HUDEP-2 (cell line): ENCODE measurements at regions not wholly inside any gene's neighbourhood (a gene's known extent, or its start where the extent isn't known, plus 50 kb on each side); places are given as distances from the start of the nearest gene placed in this dataset.
"Not testable (repeated sequence)": the region's sequence is repeated elsewhere in the genome, so short reads cannot be mapped to it uniquely, and the experiment has no call there.

ENCODE experiments used
- DNase-seq, 76 experiments: peaks; one replicate each; lab custom pipeline; 2025; ENCODE audit not compliant: unreplicated experiment in 76 of 76; lab: John Stamatoyannopoulos, UW

DNA sequence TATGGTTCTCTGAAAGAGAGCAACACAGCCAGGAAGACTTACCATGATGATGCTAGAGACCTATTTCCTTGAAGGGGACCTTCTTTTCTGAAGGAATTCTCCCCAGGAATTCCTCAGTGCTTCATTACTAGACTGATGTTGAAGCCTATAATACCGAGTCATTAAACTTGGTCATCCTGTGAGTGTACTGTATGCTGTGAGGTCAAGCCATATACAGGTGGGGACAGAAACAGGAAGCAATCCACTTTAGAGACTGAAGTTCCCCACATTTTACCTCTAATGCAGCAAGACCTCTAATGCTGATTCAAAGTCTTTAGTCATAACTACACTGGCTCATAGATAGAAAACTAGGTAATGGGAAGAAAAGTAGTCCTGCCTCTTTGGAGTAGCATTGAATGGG lies 77.1 kb upstream of the RASEF start:
- DNase-seq: no peak

DNA sequence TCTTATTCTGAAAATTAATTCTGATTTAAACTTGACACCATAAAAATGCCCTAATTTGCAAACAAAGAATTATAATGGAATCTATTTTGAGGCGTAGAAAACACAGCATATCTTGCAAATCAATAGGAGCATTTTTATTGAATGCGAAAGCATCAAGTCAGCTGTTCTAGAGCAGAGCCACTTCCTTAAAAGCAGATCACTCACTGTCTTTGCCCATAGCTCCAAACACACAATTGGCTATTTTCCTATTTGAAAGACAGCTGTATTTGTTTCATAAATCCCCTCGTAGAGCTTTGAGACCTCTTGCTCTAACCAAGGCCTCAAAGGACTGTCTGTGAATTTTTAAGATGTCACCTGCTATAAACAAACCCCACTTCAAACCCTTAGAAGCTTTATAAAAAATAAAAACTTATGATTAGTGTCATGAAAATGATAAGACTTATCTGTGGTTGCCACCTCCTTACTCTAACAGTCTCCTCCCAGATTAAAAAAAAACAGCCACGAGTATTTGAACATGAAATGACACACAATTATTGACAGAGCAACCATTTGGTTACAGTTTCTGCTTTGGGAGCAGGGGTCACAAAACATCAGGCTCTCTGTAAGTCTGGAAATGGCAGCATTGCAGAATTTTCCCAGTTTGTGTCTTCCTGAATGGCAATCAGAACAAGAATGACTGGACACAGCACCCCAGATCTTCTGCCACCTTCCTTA lies 75.6 kb upstream of the RASEF start:
- peak in 5 of 76 experiments; percentile 2 to 33 (median 15) for DNase-seq

- DNase-seq: no peak
Measured at GRCh38 chr9:83133316-83133715, 70.4 kb upstream of the RASEF start.

DNA sequence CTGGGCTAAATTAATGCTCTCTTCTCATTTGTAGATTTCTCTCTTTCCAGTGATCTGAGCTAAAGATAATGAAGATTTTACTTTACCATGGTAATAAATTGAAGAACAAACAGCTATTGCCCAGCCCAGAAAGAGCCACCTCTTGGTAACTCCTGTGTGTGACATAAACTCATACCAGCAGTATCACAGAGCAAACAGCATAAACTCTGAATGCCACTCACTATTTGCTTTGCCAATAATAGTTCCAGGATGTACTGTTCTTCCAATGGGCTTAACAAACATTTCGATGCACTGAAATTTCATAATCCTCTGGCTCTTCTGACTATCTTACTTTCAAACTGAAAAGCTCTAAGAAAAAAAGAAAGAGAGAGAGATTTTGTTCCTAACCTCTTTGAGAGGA lies 69.8 kb upstream of the RASEF start:
- no peak for DNase-seq

GRCh38 chr9:83130541-83130940 lies 67.6 kb upstream of the RASEF start:
- DNase-seq: no peak

GRCh38 chr9:83125671-83126070 lies 62.7 kb upstream of the RASEF start:
- DNase-seq: no peak

- no peak for DNase-seq
Measured at GRCh38 chr9:83119873-83120272, 56.9 kb upstream of the RASEF start.

DNA sequence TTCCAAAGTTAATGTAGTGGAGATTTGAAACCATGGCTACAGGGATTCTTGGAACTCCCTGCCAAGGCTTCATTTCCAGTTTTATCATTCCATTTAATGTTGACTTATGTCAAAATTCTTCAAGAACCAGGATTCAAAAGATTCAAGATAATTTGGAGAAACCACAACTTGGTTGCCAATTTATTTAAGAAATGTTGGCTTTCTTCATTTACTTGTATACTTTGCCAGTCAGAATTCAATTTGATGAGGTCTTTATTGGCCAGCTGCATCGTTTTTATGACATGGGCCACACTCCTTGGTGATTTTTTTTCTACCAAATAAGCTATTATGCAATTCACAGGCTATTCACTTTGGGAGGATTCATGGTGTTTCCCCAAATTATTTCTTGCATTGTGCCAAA lies 53.1 kb upstream of the RASEF start:
- DNase-seq: no peak

- not testable (repeated sequence) for DNase-seq
Measured at GRCh38 chr9:83113445-83113844, 50.5 kb upstream of the RASEF start.
